ENCODE measurements at regions not wholly inside any gene's neighbourhood (a gene's known extent, or its start where the extent isn't known, plus 50 kb on each side); places are given as distances from the start of the nearest gene placed in this dataset.

DNA sequence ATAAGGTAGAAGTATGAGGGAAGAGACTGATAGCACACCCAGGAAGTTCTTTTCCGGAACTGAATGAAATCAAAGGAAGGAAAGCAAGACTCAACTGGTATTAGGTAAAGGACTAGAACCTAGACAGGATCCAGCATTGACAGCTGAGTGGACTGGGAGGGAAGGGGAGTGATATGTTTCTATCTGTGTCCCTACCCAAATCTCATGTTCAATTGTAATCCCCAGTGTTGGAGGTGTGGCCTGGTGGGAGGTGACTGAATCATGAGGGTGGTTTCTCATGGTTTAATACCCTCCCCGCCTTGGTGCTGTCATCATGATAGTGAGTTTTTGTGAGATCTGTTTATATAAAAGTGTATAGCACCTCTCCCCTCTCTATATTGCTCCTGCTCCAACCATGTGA, 415.9 kb upstream of the KCNMB2 start:
- no peak overlapping the region for H3K4me3 ChIP-seq (ENCODE audit: low read depth, low read length)
- no peak for DNase-seq (ENCODE audit: low read depth)
- TF ChIP-seq, protein P1, sequence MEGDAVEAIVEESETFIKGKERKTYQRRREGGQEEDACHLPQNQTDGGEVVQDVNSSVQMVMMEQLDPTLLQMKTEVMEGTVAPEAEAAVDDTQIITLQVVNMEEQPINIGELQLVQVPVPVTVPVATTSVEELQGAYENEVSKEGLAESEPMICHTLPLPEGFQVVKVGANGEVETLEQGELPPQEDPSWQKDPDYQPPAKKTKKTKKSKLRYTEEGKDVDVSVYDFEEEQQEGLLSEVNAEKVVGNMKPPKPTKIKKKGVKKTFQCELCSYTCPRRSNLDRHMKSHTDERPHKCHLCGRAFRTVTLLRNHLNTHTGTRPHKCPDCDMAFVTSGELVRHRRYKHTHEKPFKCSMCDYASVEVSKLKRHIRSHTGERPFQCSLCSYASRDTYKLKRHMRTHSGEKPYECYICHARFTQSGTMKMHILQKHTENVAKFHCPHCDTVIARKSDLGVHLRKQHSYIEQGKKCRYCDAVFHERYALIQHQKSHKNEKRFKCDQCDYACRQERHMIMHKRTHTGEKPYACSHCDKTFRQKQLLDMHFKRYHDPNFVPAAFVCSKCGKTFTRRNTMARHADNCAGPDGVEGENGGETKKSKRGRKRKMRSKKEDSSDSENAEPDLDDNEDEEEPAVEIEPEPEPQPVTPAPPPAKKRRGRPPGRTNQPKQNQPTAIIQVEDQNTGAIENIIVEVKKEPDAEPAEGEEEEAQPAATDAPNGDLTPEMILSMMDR (conservative IDR thresholded peaks at IDR 0.05; ENCODE audit: low read depth, low read length): no peak

DNA sequence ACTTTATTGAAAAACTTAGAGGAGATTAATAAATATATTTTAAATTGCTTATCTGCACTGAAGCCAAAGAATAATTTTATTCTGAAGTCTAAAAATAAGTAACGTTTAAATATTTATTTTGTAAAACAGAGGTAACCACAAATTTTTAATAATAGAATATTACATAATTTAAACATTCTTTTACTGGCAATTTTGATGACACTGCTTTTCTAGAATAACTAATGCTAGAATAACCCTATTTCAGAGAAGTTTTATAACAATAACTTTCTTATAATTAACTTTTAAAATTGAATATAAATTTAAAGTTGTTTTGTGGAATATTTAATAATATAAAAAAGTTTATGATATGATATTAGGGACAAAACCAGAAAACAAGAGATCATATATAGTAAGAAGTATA, 409.6 kb upstream of the KCNMB2 start:
- DNase-seq (ENCODE audit: low read depth): no peak
- H3K4me3 ChIP-seq (ENCODE audit: low read depth, low read length): no peak overlapping the region
- TF ChIP-seq, protein P1 (conservative IDR thresholded peaks at IDR 0.05; ENCODE audit: low read depth, low read length): no peak

DNA sequence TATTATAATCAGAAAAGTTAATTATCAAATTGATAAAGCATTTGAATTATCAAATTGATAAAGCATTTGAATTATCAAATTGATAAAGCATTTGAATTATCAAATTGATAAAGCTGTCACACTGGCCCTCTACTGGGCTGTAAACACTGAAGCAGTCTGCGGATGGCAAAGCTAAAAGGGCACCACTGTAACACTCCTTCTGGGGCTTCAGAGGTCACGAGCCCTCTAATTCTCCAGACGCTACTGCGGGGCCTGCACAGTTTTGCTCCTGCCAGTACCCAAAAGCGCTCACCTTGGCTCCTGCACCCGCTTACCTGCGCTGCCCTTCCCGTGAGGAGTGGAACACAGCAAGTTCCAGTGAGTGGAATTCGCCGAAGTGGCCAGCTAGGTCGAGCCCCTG, 409.0 kb upstream of the KCNMB2 start:
- TF ChIP-seq, protein P1 (conservative IDR thresholded peaks at IDR 0.05; ENCODE audit: low read depth, low read length): no peak
- H3K4me3 ChIP-seq (ENCODE audit: low read depth, low read length): no peak overlapping the region
- no peak for DNase-seq (ENCODE audit: low read depth)

DNA sequence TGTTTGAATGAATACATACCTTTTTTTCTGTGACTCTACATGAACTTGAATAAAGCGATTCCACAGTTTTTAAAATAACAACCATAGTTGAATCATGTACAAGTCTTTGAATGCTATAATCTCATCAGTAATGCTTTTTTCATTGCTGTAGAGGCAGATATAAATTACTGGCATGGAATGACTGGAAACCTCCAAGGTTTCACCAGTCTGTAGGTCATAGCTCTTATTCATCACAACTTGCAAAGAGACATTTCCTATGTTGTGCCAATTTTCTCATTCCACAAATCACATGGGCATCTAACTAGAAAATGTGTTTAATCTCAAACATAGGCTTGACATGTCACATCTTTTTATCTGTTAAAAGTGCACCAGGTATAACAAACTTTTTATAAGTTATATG, 407.1 kb upstream of the KCNMB2 start:
- TF ChIP-seq, protein P1 (conservative IDR thresholded peaks at IDR 0.05; ENCODE audit: low read depth, low read length): no peak

DNA sequence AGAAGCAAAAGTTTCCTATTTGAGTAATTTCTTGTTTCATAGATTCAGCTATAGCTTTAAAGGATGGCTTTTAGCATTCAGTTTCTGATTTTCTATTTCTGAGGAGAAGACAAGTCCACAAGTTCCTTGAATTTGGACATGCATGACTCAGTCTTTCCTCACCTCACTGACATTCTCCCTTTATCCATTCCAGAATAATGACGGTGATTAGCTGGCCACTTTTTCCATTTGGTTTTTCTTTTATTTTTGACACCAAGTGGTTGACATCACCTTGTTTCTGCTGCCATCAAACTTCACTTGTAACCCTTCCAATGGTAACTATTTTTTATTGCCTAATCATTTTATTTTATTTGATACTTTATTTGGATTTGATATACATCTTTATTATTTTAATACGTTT, 404.4 kb upstream of the KCNMB2 start:
- DNase-seq (ENCODE audit: low read depth): peak; percentile 59
- no peak overlapping the region for H3K4me3 ChIP-seq (ENCODE audit: low read depth, low read length)
- TF ChIP-seq, protein P1 (conservative IDR thresholded peaks at IDR 0.05; ENCODE audit: low read depth, low read length): no peak

More for the DNA sequence above, 407.1 kb upstream of the KCNMB2 start:
- H3K4me3 ChIP-seq (ENCODE audit: low read depth, low read length): no peak overlapping the region
- no peak for DNase-seq (ENCODE audit: low read depth)

DNA sequence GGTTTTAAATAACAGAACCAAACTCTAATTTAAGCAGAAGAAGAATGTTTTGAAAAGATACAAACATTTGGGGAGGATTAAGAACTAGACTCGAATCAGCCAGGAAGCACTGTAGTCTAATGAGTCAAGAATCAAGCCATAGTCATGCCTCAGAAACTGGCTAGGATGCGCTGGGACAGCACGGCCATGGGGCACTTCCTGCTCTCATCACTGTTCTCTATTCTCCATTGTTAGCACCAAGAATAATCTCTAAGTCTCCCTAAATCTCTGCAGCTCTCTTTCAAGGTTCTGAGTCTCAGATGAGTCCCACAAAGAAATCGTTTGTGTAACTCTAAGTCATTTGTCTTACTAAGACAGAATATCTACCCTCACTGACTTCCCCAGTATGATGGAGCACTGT, 399.0 kb upstream of the KCNMB2 start:
- no peak overlapping the region for H3K4me3 ChIP-seq (ENCODE audit: low read depth, low read length)
- TF ChIP-seq, protein P1 (conservative IDR thresholded peaks at IDR 0.05; ENCODE audit: low read depth, low read length): no peak
- DNase-seq (ENCODE audit: low read depth): no peak

DNA sequence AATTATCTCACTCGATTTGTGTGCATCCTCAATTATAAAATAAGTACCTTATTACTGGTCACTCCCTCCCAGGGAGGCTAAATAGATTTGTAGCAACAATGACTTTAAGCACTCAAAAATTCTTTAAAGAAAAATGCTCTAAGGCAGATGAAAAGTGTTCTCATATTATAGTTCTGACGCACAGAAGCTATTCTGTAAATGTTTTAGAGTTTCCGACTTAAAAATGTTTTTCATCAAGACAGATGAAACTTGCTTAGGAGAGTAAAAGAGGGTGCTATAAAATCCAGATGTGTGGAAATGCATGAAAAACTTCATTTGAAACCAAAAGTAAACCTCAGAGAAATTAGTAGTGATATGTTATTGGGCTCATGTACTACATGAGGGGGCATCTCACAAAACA, 398.4 kb upstream of the KCNMB2 start:
- TF ChIP-seq, protein P1 (conservative IDR thresholded peaks at IDR 0.05; ENCODE audit: low read depth, low read length): no peak
- DNase-seq (ENCODE audit: low read depth): no peak
- no peak overlapping the region for H3K4me3 ChIP-seq (ENCODE audit: low read depth, low read length)

Measured in choroid plexus epithelial cell (primary cell).